GM12878 (cell line): ENCODE measurements at regions not wholly inside any gene's neighbourhood (a gene's known extent, or its start where the extent isn't known, plus 50 kb on each side); places are given as distances from the start of the nearest gene placed in this dataset.

Experiments
- ATAC-seq: fragments of 200-7000 bp; cut with Tn5 transposase; 3 replicates; pipeline ENCODE4 v1.9.1; 2020; ENCODE audit warnings: mild to moderate bottlenecking, moderate library complexity
- BruUV-seq: library from RNA; stranded (reverse); fragments of 400-500 nt; replicated peaks from 2 replicates; lab custom pipeline; 2021; lab: Mats Ljungman, UMichigan
- CTCF ChIA-PET: fragments of 300-600 bp; sonication (Branson Sonifier 250); formaldehyde crosslinking; extraction: SDS; loops from one replicate; lab custom pipeline; 2021; ENCODE audit warnings: inconsistent platforms; lab: Yijun Ruan, JAX
- POLR2A ChIA-PET: fragments of 350-600 bp; formaldehyde crosslinking; extraction: SDS; loops from one replicate; lab custom pipeline; 2021; ENCODE audit warnings: inconsistent platforms; lab: Charles Lee
- RAD21 ChIA-PET: fragments of 300-600 bp; sonication (Branson Sonifier 250); formaldehyde crosslinking; loops from one replicate; lab custom pipeline; 2023; ENCODE audit warnings: antibody characterized with exemption; ENCODE audit not compliant: unreplicated experiment; lab: Charles Lee
- SMC1A ChIA-PET: fragments of 300-600 bp; sonication (Branson Sonifier 250); formaldehyde crosslinking; loops from one replicate; lab custom pipeline; 2023; ENCODE audit not compliant: unreplicated experiment, uncharacterized antibody; lab: Charles Lee
- DNase-seq: peaks from one replicate; pipeline ENCODE4 v3.0.0-alpha.2; 2011; ENCODE audit warnings: low read depth, low spot score
- FAIRE-seq: peaks from 3 replicates; lab custom pipeline; 2011; peaks lifted over from hg19 to GRCh38; lab: Jason Lieb, UNC
- H2AFZ ChIP-seq: 2 replicates; pipeline ENCODE4 v1.6.0; 2011; ENCODE audit warnings: low read depth, low read length, control low read depth; ENCODE audit not compliant: control insufficient read depth
- H3K27ac ChIP-seq: 2 replicates; pipeline ENCODE4 v1.5.1; 2011; ENCODE audit warnings: control low read depth; ENCODE audit not compliant: control insufficient read depth, insufficient read depth
- H3K27me3 ChIP-seq, 2 experiments: replicated peaks in 1 of 2; 2 replicates each; pipeline versions ENCODE4 v1.6.0 to v1.6.1; 2011; ENCODE audit warnings: low read length in 1 of 2; ENCODE audit not compliant: control insufficient read depth in 2 of 2, insufficient read depth in 2 of 2
- H3K36me3 ChIP-seq, 2 experiments: 2 replicates each; pipeline ENCODE4 v1.5.1; 2011; ENCODE audit warnings: low read length in 1 of 2; ENCODE audit not compliant: control insufficient read depth in 2 of 2, insufficient read depth in 2 of 2
- H3K4me1 ChIP-seq: 2 replicates; pipeline ENCODE4 v1.6.1; 2011; ENCODE audit warnings: mild to moderate bottlenecking, low read length, moderate library complexity, mixed read lengths; ENCODE audit not compliant: control insufficient read depth, insufficient read depth
- H3K4me2 ChIP-seq: 2 replicates; pipeline ENCODE4 v1.6.0; 2011; ENCODE audit warnings: control low read depth; ENCODE audit not compliant: control insufficient read depth, insufficient read depth
- H3K4me3 ChIP-seq: fragments of 200-600 bp; sonication (generic); 2 replicates; pipeline ENCODE4 v1.5.1; 2016
- H3K79me2 ChIP-seq: 2 replicates; pipeline ENCODE4 v1.6.0; 2011; ENCODE audit warnings: low read length; ENCODE audit not compliant: control insufficient read depth, insufficient read depth
- H3K9ac ChIP-seq: 2 replicates; pipeline ENCODE4 v1.8.0; 2011; ENCODE audit warnings: low read length, control low read depth, mixed read lengths; ENCODE audit not compliant: control insufficient read depth, insufficient read depth
- H3K9me3 ChIP-seq: replicated peaks from 3 replicates; pipeline ENCODE4 v1.5.1; 2011; ENCODE audit warnings: mild to moderate bottlenecking, low read length; ENCODE audit not compliant: control insufficient read depth, insufficient read depth
- H4K20me1 ChIP-seq: 2 replicates; pipeline ENCODE4 v1.6.0; 2011; ENCODE audit not compliant: control insufficient read depth, insufficient read depth
- EGR1 ChIP-seq, 2 experiments: IDR thresholded peaks; 1 replicate in 1 of 2; 2 replicates in 1 of 2; pipeline ENCODE4 v1.6.1; 2011 to 2012; ENCODE audit warnings: low read depth in 2 of 2, low read length in 2 of 2, borderline replicate concordance in 1 of 2, mild to moderate bottlenecking in 1 of 2, moderate library complexity in 1 of 2
- MTA3 ChIP-seq: IDR thresholded peaks from 2 replicates; pipeline ENCODE4 v1.6.1; 2012; ENCODE audit warnings: low read length, inconsistent platforms, borderline replicate concordance
- MXI1 ChIP-seq: fragments of 150-350 bp; IDR thresholded peaks from 2 replicates; pipeline ENCODE4 v1.6.1; 2011; ENCODE audit warnings: low read depth, mild to moderate bottlenecking, inconsistent platforms, low read length, improper control_type of control experiment
- POLR2A ChIP-seq: IDR thresholded peaks from 2 replicates; pipeline ENCODE4 v1.6.1; 2011; ENCODE audit warnings: low read depth, mild to moderate bottlenecking, low read length
- ZNF592 ChIP-seq: fragments of 450-650 bp; IDR thresholded peaks from 2 replicates; pipeline ENCODE4 v1.6.1; 2017; ENCODE audit warnings: mild to moderate bottlenecking, moderate library complexity
- WGBS: methylation state at CpG from one replicate; pipeline ENCODE4 v1.1.6; 2016; ENCODE audit warnings: low lambda C conversion rate; ENCODE audit not compliant: insufficient replicate concordance, insufficient coverage; ENCODE audit errors: missing lambda C conversion rate; 5-methylcytosine and 5-hydroxymethylcytosine counted together
- in situ Hi-C: fragments of 300-500 bp; cut with MboI; formaldehyde crosslinking; loops from 9 replicates; pipeline ENCODE4 v1.14.3; 2018; ENCODE audit warnings: mixed read lengths
- intact Hi-C: fragments of 100-400 bp; cut with micrococcal nuclease; formaldehyde crosslinking; loops from one replicate; pipeline ENCODE4 v1.14.2; 2022; ENCODE audit not compliant: unreplicated experiment

GRCh38 chr6:22883061-22883717 is 313.8 kb downstream of the HDGFL1 start (continued):
- no peak for TF ChIP-seq ZNF592
- no peak for TF ChIP-seq POLR2A
- TF ChIP-seq EGR1 (IDR thresholded peaks at IDR 0.05; ENCODE audit: borderline replicate concordance in 1 of 2, low read depth in 2 of 2, low read length in 2 of 2), result no peak

DNA sequence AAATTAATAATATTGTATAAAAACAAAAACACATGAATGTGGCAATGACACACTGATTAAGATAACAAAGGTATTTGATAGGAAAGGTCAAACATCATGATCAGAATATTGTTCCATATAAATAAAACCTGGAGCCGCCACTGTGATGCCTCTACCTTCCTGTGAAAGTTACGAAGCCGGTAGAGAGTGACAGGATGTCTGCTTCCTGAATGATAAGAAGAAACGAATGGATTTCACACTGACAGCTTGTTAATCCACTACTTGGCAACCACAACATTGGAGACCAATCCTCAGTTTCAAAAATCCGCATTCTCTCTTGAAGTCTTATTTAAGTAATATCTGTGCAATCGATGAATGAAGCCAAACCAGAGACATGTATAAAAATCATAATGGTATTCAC is 315.1 kb downstream of the HDGFL1 start:
- no peaks in the 10 kb centered on the region for H3K36me3 ChIP-seq
- no peak for TF ChIP-seq ZNF592
- no peak for TF ChIP-seq MTA3
- no peak for TF ChIP-seq MXI1
- no peaks in the 10 kb centered on the region for H4K20me1 ChIP-seq
- H3K27ac ChIP-seq, result no peak overlapping the region
- H3K4me1 ChIP-seq, result no peaks in the 10 kb centered on the region
- no TSS peak for BruUV-seq
- H3K9ac ChIP-seq, result no peak overlapping the region
- intact Hi-C loops (loop anchor here (10.0 kb wide), 2 partner anchors 520 to 860 kb away; no protein-coding TSS in a partner anchor), in situ Hi-C loops (no loop called here)
- SMC1A ChIA-PET, result interaction anchor here (0.6 to 1.2 kb wide), 7 partner anchors 10 to 853 kb away, joined by 3 to 4 read pairs (median 3); no protein-coding TSS in a partner anchor
- H2AFZ ChIP-seq, result no peak overlapping the region
- no peaks in the 10 kb centered on the region for H3K79me2 ChIP-seq
- no peak overlapping the region for H3K4me2 ChIP-seq
- POLR2A ChIA-PET, result no interaction called here
- WGBS, result 30% methylated on average over 6 of the region's 6 CpGs
- no peak overlapping the region for H3K4me3 ChIP-seq
- H3K27me3 ChIP-seq, result no peaks in the 10 kb centered on the region
- FAIRE-seq (no peak), DNase-seq (no peak), ATAC-seq (no peak)
- CTCF ChIA-PET, result no interaction called here
- no peaks in the 10 kb centered on the region for H3K9me3 ChIP-seq
- RAD21 ChIA-PET, result interaction anchor here (0.9 kb wide), 1 partner anchor 71 kb away, joined by 5 read pairs; no protein-coding TSS in a partner anchor
